Activated CD4-positive, alpha-beta T cell treated with anti-CD3 and anti-CD28 coated beads, Interleukin-2, amount 10 ng/mL, durations not matched to agents 7 days and 5 days (primary cell): ENCODE measurements at regions not wholly inside any gene's neighbourhood (a gene's known extent, or its start where the extent isn't known, plus 50 kb on each side); places are given as distances from the start of the nearest gene placed in this dataset.

Experiments used
- CTCF ChIA-PET: fragments of 350-600 bp; sonication (Branson Sonifier 250); formaldehyde crosslinking; loops from one replicate; lab custom pipeline; 2021; ENCODE audit warnings: antibody characterized with exemption; lab: Charles Lee
- POLR2A ChIA-PET: fragments of 350-600 bp; sonication (Branson Sonifier 250); formaldehyde crosslinking; loops from one replicate; lab custom pipeline; 2021; ENCODE audit warnings: antibody characterized with exemption; lab: Charles Lee
- DNase-seq: peaks from one replicate; pipeline ENCODE4 v3.0.0-alpha.2; 2020
- H3K27ac Mint-ChIP-seq: one replicate; pipeline ENCODE4 v1.8.0; 2021; ENCODE audit warnings: mild to moderate bottlenecking, moderate library complexity, mixed read lengths
- H3K27me3 Mint-ChIP-seq: one replicate; pipeline ENCODE4 v1.8.0; 2021; ENCODE audit warnings: mixed read lengths
- H3K36me3 Mint-ChIP-seq: one replicate; pipeline ENCODE4 v1.8.0; 2021; ENCODE audit warnings: low read depth, mixed read lengths
- H3K4me1 Mint-ChIP-seq: one replicate; pipeline ENCODE4 v1.8.0; 2021; ENCODE audit warnings: mixed read lengths
- H3K4me3 Mint-ChIP-seq: one replicate; pipeline ENCODE4 v1.8.0; 2021; ENCODE audit warnings: mild to moderate bottlenecking, moderate library complexity, mixed read lengths
- H3K9me3 Mint-ChIP-seq: one replicate; pipeline ENCODE4 v1.8.0; 2021; ENCODE audit warnings: mixed read lengths

DNA sequence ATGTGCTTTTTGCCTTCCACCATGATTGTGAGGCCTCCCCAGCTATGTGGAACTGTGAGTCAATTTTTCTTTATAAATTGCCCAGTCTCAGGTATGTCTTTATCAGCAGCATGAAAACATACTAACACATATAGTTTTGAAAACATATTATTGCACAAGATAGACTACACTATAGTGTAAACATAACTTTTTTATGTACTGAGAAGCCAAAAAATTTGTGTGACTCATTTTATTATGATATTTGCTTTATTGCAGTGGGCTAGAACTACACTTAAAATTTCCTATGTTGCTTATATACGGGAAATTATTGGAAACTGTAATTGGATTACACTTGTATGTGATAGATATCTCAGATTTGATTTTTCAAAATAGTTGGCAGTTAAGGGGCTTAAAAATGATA, 885.5 kb upstream of the FBXO33 start:
- no peak overlapping the region for H3K4me3 Mint-ChIP-seq
- POLR2A ChIA-PET, result no interaction called here

DNA sequence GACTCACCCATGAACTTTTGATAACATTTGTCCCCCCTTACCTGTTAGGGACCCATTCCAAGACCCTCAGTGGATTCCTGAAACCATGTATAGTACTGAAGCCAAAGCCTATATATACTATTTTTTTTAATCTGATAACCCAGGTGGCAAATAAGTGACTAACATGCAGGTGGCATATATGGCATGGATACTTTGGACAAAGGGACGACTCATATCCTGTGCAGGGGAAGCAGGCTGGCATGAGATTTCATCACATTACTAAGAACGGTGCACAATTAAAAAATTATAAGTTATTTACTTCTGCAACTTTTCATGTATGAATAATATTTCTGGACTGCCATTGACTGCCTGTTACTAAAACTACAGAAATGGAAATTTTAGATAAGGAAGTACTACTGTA, 880.1 kb upstream of the FBXO33 start:
- CTCF ChIA-PET, result no interaction called here

More for the DNA sequence above, 885.5 kb upstream of the FBXO33 start:
- CTCF ChIA-PET, result no interaction called here
- Mint-ChIP-seq H3K4me1 (no peaks in the 10 kb centered on the region), H3K36me3 (no peaks in the 10 kb centered on the region), H3K9me3 (no peaks in the 10 kb centered on the region), H3K27me3 (no peaks in the 10 kb centered on the region), H3K27ac (no peak overlapping the region)
- DNase-seq, result no peak

DNA sequence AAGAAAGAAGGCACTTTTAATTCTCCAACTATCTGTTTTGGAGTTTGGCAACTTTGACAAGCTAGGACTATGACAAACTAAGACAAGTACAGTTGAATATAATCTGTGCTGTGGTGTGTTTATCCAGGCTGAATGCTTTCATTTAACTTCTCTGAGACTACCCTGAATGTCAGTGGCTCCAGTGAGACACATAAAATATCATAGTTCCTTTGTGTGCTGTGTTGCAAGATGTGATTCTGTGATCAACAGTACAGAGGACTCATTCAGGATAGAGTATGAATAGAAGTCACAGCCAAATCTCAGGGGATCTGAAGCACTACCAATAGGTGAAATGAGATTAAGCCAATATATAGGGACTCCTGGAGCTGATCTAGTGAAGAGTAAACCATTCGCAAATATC, 876.9 kb upstream of the FBXO33 start:
- no peaks in the 10 kb centered on the region for H3K27me3 Mint-ChIP-seq
- no peaks in the 10 kb centered on the region for H3K36me3 Mint-ChIP-seq
- DNase-seq, result no peak
- H3K4me3 Mint-ChIP-seq, result no peak overlapping the region
- no peaks in the 10 kb centered on the region for H3K4me1 Mint-ChIP-seq
- H3K9me3 Mint-ChIP-seq, result peaks cover 2% of the 10 kb centered on the region
- H3K27ac Mint-ChIP-seq, result no peak overlapping the region
- ChIA-PET POLR2A (no interaction called here), CTCF (interaction anchor here (1.0 kb wide), 1 partner anchor 31 kb away, joined by 3 read pairs; no protein-coding TSS in a partner anchor)

More for the DNA sequence above, 880.1 kb upstream of the FBXO33 start:
- no peak overlapping the region for H3K4me3 Mint-ChIP-seq
- H3K27me3 Mint-ChIP-seq, result no peaks in the 10 kb centered on the region
- DNase-seq, result no peak
- H3K9me3 Mint-ChIP-seq, result peaks cover 2% of the 10 kb centered on the region
- no peak overlapping the region for H3K27ac Mint-ChIP-seq
- H3K36me3 Mint-ChIP-seq, result no peaks in the 10 kb centered on the region
- H3K4me1 Mint-ChIP-seq, result no peaks in the 10 kb centered on the region
- POLR2A ChIA-PET, result no interaction called here

DNA sequence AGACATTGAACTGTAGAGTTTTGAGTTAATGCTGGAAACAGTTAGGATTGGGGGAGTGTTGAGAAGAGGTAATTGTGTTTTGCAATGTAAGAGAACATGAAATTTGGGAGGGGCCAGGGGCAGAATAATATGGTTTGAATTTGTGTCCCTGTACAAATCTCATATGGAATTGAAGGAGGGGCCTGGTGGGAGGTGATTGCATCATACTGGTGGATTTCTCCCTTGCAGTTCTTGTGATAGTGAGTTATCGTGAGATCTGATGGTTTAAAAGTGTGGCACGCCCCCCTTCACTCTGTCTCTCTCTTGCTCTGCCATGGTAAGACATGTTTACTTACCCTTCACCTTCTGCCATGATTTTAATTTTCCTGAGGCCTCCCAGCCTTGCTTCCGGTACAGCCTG, 876.0 kb upstream of the FBXO33 start:
- H3K36me3 Mint-ChIP-seq, result no peaks in the 10 kb centered on the region
- no peak for DNase-seq
- CTCF ChIA-PET, result no interaction called here
- no peak overlapping the region for H3K4me3 Mint-ChIP-seq
- no peaks in the 10 kb centered on the region for H3K4me1 Mint-ChIP-seq
- H3K27ac Mint-ChIP-seq, result no peak overlapping the region
- POLR2A ChIA-PET, result no interaction called here
- no peaks in the 10 kb centered on the region for H3K27me3 Mint-ChIP-seq
- H3K9me3 Mint-ChIP-seq, result peaks cover 2% of the 10 kb centered on the region

DNA sequence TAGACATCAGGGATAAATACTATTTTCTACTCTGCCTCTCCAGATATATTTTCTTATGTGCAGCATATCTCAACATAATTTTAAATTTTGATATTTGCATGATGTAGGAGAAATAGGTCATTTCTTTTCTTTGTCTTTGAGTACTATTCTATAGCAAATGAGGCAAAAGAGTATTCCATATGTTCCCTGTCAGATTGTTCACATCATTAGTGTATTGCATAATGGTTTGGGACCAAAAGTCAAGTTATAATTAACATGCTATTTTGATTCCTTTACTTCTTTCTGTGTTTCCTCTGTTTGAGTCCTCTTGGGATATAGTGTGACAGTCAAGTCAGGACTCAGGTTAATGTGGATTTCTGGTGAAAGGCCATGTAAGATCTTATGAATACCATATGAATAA, 864.6 kb upstream of the FBXO33 start:
- H3K9me3 Mint-ChIP-seq, result peaks cover 11% of the 10 kb centered on the region
- H3K27me3 Mint-ChIP-seq, result no peaks in the 10 kb centered on the region
- H3K4me3 Mint-ChIP-seq, result no peak overlapping the region
- H3K36me3 Mint-ChIP-seq, result no peaks in the 10 kb centered on the region
- CTCF ChIA-PET, result no interaction called here
- no peak overlapping the region for H3K27ac Mint-ChIP-seq
- no peaks in the 10 kb centered on the region for H3K4me1 Mint-ChIP-seq
- POLR2A ChIA-PET, result no interaction called here
- no peak for DNase-seq

DNA sequence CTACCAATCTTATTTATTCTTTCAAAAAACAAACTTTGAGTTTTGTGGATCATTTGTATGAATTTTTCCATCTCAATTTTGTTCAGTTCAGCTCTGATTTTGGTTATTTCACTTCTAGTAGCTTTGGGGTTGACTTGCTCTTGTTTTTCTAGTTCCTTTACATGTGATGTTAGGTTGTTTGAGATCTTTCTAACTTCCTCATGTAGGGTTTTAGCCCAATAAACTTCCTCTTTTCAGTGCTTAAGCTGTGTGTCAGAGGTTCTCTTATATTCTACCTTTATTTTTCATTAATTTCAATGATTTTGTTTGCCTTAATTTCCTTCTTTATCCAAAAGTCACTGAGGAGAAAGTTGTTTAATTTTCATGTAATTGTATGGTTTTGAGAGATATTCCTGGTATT, 860.4 kb upstream of the FBXO33 start:
- H3K4me1 Mint-ChIP-seq, result no peaks in the 10 kb centered on the region
- CTCF ChIA-PET, result no interaction called here
- H3K27ac Mint-ChIP-seq, result no peak overlapping the region

DNA sequence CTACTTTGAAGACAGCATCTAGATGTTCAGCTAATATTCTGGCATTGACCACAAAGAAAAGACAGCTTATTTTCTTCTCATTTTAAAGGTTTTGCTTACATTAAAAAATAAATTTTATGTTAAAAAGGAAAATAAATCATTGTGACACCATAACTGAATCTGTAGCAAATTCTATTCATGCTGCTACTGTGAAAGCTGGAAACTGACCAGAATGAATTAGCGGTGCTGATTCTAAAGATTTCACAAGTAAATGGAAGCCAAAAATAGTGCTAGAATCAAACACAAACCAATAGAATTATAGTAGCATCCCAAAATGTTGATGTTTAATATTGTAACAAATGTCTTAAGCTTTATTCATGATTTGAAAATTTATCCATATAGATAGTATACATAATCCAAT, 850.0 kb upstream of the FBXO33 start:
- H3K9me3 Mint-ChIP-seq, result peaks cover 2% of the 10 kb centered on the region
- H3K4me3 Mint-ChIP-seq, result no peak overlapping the region
- no peak overlapping the region for H3K27ac Mint-ChIP-seq
- ChIA-PET CTCF (no interaction called here), POLR2A (no interaction called here)
- H3K36me3 Mint-ChIP-seq, result no peaks in the 10 kb centered on the region
- H3K4me1 Mint-ChIP-seq, result no peaks in the 10 kb centered on the region
- H3K27me3 Mint-ChIP-seq, result no peaks in the 10 kb centered on the region
- DNase-seq, result no peak

More for the DNA sequence above, 860.4 kb upstream of the FBXO33 start:
- DNase-seq, result no peak
- Mint-ChIP-seq H3K36me3 (no peaks in the 10 kb centered on the region), H3K4me3 (no peak overlapping the region), H3K27me3 (no peaks in the 10 kb centered on the region), H3K9me3 (peaks cover 14% of the 10 kb centered on the region)
- POLR2A ChIA-PET, result no interaction called here

DNA sequence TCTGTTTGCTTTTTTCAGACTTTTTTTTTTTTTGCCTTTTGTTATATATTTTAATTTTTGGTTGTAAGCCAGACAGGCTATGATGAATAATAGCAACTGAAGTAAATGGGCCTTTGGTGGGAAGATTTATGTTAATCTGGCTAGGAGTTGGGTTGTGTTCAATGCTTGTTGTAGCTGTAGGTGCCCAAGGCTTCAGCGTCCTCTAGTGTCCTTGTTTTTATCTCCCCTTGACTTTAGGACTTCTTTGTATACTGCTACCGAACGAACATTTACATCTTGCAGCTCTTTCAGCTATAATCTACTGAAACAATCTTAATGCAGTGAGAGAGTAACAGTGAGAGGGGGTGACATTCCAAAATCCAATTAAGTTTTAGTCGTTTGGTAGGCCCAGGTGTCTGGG, 848.4 kb upstream of the FBXO33 start:
- H3K4me1 Mint-ChIP-seq, result no peaks in the 10 kb centered on the region
- H3K27me3 Mint-ChIP-seq, result no peaks in the 10 kb centered on the region
- no peak for DNase-seq
- ChIA-PET POLR2A (no interaction called here), CTCF (no interaction called here)
- H3K36me3 Mint-ChIP-seq, result no peaks in the 10 kb centered on the region
- no peak overlapping the region for H3K27ac Mint-ChIP-seq
- H3K4me3 Mint-ChIP-seq, result no peak overlapping the region
- peaks cover 6% of the 10 kb centered on the region for H3K9me3 Mint-ChIP-seq

DNA sequence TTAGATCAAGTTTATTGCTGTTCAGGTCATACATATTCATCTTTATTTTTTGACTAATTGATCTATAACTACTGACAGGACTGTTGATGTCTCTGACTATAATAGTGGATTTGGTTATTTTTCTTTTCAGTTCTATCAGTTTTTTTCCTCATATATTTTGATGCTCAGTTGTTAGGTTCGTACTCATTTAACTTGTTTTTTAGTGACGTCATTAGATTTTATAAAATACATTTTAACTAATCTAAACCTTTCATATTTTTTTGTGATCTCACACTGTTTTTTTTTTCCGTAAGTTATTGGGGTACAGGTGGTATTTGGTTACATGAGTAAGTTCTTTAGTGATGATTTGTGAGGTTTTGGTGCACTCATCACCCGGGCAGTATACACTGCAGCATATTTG, 841.2 kb upstream of the FBXO33 start:
- H3K27me3 Mint-ChIP-seq, result no peaks in the 10 kb centered on the region
- POLR2A ChIA-PET, result no interaction called here
- H3K27ac Mint-ChIP-seq, result no peak overlapping the region
- H3K36me3 Mint-ChIP-seq, result no peaks in the 10 kb centered on the region
- no peak overlapping the region for H3K4me3 Mint-ChIP-seq
- peaks cover 4% of the 10 kb centered on the region for H3K9me3 Mint-ChIP-seq
- CTCF ChIA-PET, result no interaction called here
- DNase-seq, result no peak
- H3K4me1 Mint-ChIP-seq, result no peaks in the 10 kb centered on the region

DNA sequence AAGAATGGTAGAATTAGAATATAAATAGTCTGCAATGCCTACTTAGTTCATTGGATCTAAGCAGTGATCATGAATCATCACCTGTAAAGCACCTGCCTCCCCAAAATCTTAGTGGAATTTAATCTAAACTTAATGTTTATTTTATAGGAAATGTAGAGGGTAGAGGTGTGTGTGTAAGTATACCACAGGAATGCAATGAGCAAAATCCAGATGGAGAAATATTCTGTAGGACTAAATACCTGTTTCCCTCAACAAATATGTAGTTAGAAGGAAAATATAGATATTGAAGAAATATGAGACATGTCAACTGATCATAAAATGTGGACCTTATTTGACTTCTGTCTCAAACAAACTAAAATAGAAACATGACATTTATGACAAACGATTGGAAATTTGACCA, 839.2 kb upstream of the FBXO33 start:
- no peaks in the 10 kb centered on the region for H3K9me3 Mint-ChIP-seq
- POLR2A ChIA-PET, result no interaction called here
- H3K36me3 Mint-ChIP-seq, result no peaks in the 10 kb centered on the region
- no peak for DNase-seq
- H3K4me1 Mint-ChIP-seq, result no peaks in the 10 kb centered on the region
- H3K27me3 Mint-ChIP-seq, result no peaks in the 10 kb centered on the region
- CTCF ChIA-PET, result no interaction called here
- H3K27ac Mint-ChIP-seq, result no peak overlapping the region
- no peak overlapping the region for H3K4me3 Mint-ChIP-seq

DNA sequence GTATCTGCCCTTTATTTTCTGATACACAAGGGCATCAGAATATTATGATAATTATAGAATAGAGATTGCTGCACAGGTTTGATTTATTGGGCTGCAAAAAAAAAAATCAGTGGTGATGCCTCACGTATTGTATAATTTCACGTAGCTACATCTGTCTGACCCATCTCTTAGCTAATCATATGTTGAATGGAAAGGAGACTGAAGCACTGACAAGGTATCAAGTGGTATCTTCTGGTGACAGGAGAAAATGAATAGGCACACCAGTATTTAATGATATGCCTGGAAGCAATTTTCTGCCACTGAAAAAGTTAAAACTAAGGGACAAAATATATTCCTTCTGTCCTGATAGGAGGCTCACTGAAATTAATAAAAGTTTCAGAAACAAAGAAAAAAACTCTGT, 837.2 kb upstream of the FBXO33 start:
- Mint-ChIP-seq H3K4me3 (no peak overlapping the region), H3K36me3 (no peaks in the 10 kb centered on the region), H3K27me3 (no peaks in the 10 kb centered on the region), H3K4me1 (no peaks in the 10 kb centered on the region), H3K9me3 (peaks cover 2% of the 10 kb centered on the region), H3K27ac (no peak overlapping the region)
- ChIA-PET POLR2A (no interaction called here), CTCF (no interaction called here)
- DNase-seq, result no peak

DNA sequence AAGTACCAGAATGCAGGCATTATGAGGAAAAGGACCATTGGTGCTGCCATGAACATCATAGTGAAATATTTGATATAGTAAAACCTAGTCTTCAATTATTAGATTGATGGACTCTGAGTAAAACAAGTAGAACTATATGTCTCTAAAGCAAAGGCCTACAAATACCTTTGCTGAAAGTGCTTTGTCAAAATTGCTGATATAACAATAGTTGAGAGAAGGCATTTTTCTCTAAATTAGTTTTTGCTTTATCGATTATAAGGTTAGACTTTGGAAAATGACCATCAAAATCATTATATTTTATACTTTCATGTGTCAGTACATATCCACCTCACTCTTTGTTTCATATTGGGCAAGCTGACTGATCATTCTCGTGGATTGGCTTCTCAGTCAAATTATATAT, 836.0 kb upstream of the FBXO33 start:
- ChIA-PET POLR2A (no interaction called here), CTCF (no interaction called here)
- no peak for DNase-seq
- Mint-ChIP-seq H3K27me3 (no peaks in the 10 kb centered on the region), H3K4me3 (no peak overlapping the region), H3K9me3 (peaks cover 2% of the 10 kb centered on the region), H3K27ac (no peak overlapping the region), H3K4me1 (no peaks in the 10 kb centered on the region), H3K36me3 (no peaks in the 10 kb centered on the region)

DNA sequence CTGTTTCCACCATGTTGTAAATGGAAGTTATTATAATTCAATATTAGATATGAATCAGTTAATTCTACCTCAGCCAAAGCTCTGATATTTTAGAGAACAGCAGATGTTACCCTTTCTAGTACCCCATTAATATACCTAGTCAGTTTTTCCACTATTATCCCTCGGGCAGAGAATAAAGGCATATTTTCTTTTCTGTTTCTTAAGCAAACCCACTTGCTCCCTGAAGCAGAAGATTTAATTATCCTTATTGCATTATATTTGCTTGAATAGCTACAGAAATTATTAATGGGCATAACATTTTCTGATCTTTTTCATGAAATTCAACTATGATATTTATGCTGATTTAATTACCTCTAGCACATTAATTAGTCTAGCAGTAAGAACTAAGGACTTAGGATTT, 832.9 kb upstream of the FBXO33 start:
- Mint-ChIP-seq H3K27ac (no peak overlapping the region), H3K4me1 (no peaks in the 10 kb centered on the region), H3K36me3 (no peaks in the 10 kb centered on the region), H3K4me3 (no peak overlapping the region), H3K9me3 (peaks cover 2% of the 10 kb centered on the region), H3K27me3 (no peaks in the 10 kb centered on the region)
- no peak for DNase-seq
- ChIA-PET POLR2A (no interaction called here), CTCF (no interaction called here)

DNA sequence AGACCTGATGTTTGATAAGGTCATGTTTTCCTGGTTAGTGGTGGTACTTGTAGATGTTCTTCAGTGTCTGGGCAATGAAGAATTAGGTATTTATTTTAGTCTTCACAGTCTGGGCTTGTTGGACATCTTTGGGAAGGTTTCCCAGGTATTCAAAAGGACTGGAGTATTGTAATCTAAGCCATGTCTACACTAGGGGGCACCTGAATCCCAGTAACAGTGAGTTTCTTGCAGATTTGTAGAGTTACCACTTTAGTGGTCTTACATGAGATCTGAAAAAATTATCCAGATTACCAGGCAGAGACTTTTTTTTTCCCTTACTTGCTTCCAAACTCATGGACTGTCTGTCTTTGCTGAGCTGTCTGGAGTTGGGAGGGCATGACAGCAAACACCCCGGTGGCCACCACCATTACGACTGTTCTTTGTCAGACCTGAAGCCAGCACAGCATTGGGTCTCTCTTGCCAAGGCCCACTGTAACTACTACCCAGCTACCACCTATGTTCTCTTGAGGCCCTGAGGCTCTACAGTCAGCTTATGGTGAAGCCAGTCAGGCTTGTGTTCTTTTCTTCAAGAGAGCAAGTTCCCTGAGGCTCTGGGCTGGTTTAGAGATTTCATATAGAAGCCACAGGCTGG, 820.7 kb upstream of the FBXO33 start:
- ChIA-PET CTCF (no interaction called here), POLR2A (no interaction called here)
- Mint-ChIP-seq H3K27me3 (no peaks in the 10 kb centered on the region), H3K4me1 (no peaks in the 10 kb centered on the region), H3K27ac (no peak overlapping the region), H3K9me3 (no peaks in the 10 kb centered on the region), H3K36me3 (no peaks in the 10 kb centered on the region), H3K4me3 (no peak overlapping the region)
- DNase-seq, result no peak
